CD14-positive monocyte (primary cell): ENCODE measurements at regions not wholly inside any gene's neighbourhood (a gene's known extent, or its start where the extent isn't known, plus 50 kb on each side); places are given as distances from the start of the nearest gene placed in this dataset.

ENCODE experiments used
- DNase-seq, 3 donors: peaks; one replicate each; pipeline ENCODE4 v3.0.0-alpha.2; 2011 to 2022
- H2AFZ ChIP-seq: 2 replicates; pipeline ENCODE4 v1.6.0; 2012; ENCODE audit warnings: mild to moderate bottlenecking, low read depth, low read length, inconsistent platforms; ENCODE audit not compliant: insufficient read depth, poor library complexity, severe bottlenecking
- H3K27ac ChIP-seq, 2 donors: 1 replicate in 1 of 2; 2 replicates in 1 of 2; pipeline ENCODE4 v1.5.1; 2012 to 2013; ENCODE audit warnings: low read length in 2 of 2, control low read depth in 1 of 2, inconsistent platforms in 1 of 2, low read depth in 1 of 2, mild to moderate bottlenecking in 1 of 2
- H3K27me3 ChIP-seq, 2 donors: one replicate each; pipeline versions ENCODE4 v1.6.0 to v1.6.1; 2011 to 2013; ENCODE audit warnings: low read length in 2 of 2; ENCODE audit not compliant: control insufficient read depth in 2 of 2, insufficient read depth in 2 of 2
- H3K36me3 ChIP-seq, 2 donors: replicated peaks in 1 of 2; 1 replicate in 1 of 2; 2 replicates in 1 of 2; pipeline versions ENCODE4 v1.5.1 to v1.6.1; 2012 to 2013; ENCODE audit warnings: low read length in 2 of 2, control low read depth in 1 of 2, inconsistent platforms in 1 of 2, mild to moderate bottlenecking in 1 of 2; ENCODE audit not compliant: insufficient read depth in 2 of 2, control insufficient read depth in 1 of 2
- H3K4me1 ChIP-seq, 2 donors: 1 replicate in 1 of 2; 2 replicates in 1 of 2; pipeline versions ENCODE4 v1.5.1 to v1.6.1; 2012 to 2013; ENCODE audit warnings: low read length in 2 of 2, control low read depth in 1 of 2, inconsistent platforms in 1 of 2, mild to moderate bottlenecking in 1 of 2, moderate library complexity in 1 of 2; ENCODE audit not compliant: insufficient read depth in 2 of 2, control insufficient read depth in 1 of 2
- H3K4me2 ChIP-seq: replicated peaks from 2 replicates; pipeline ENCODE3; 2012; ENCODE audit warnings: low read length, moderate library complexity, mild to moderate bottlenecking; ENCODE audit not compliant: poor library complexity, severe bottlenecking; ENCODE audit errors: extremely low read depth
- H3K4me3 ChIP-seq, 3 experiments: fragments of 200-600 bp in 1 of 3; sonication (generic) in 1 of 3; replicated peaks in 1 of 3; 1 replicate in 2 of 3; 2 replicates in 1 of 3; pipeline ENCODE4 v1.5.1; 2011 to 2013; ENCODE audit warnings: low read length in 3 of 3, mild to moderate bottlenecking in 3 of 3, control low read depth in 2 of 3, low read depth in 2 of 3, inconsistent platforms in 1 of 3, moderate library complexity in 1 of 3
- H3K79me2 ChIP-seq: 2 replicates; pipeline ENCODE4 v1.6.0; 2012; ENCODE audit warnings: mild to moderate bottlenecking, control low read depth, inconsistent platforms, low read length, moderate library complexity; ENCODE audit not compliant: insufficient read depth
- H3K9ac ChIP-seq: 2 replicates; pipeline ENCODE4 v1.6.0; 2017; ENCODE audit warnings: low read length, mild to moderate bottlenecking; ENCODE audit not compliant: insufficient read depth, poor library complexity, severe bottlenecking
- H3K9me3 ChIP-seq, 2 donors: replicated peaks in 1 of 2; 1 replicate in 1 of 2; 2 replicates in 1 of 2; pipeline versions ENCODE4 v1.5.1 to v1.6.1; 2012 to 2013; ENCODE audit warnings: low read length in 2 of 2, control low read depth in 1 of 2; ENCODE audit not compliant: control insufficient read depth in 1 of 2, insufficient read depth in 1 of 2
- H4K20me1 ChIP-seq: 2 replicates; pipeline ENCODE4 v1.6.0; 2012; ENCODE audit warnings: mild to moderate bottlenecking, low read length, control low read depth, moderate library complexity; ENCODE audit not compliant: insufficient read depth
- H3K27ac Mint-ChIP-seq, 7 donors: one replicate each; pipeline ENCODE4 v1.8.0; 2020; ENCODE audit warnings: mild to moderate bottlenecking in 7 of 7, mixed read lengths in 7 of 7, moderate library complexity in 6 of 7, inconsistent platforms in 2 of 7
- H3K27me3 Mint-ChIP-seq, 3 donors: one replicate each; pipeline ENCODE4 v1.8.0; 2021 to 2022; ENCODE audit warnings: low read depth in 3 of 3, mild to moderate bottlenecking in 3 of 3, mixed read lengths in 3 of 3, moderate library complexity in 3 of 3, inconsistent platforms in 1 of 3
- H3K36me3 Mint-ChIP-seq, 2 donors: one replicate each; pipeline ENCODE4 v1.8.0; 2020; ENCODE audit warnings: mixed read lengths in 2 of 2, inconsistent platforms in 1 of 2, mild to moderate bottlenecking in 1 of 2
- H3K4me1 Mint-ChIP-seq: one replicate; pipeline ENCODE4 v1.8.0; 2020; ENCODE audit warnings: mild to moderate bottlenecking, mixed read lengths
- H3K4me3 Mint-ChIP-seq, 2 donors: one replicate each; pipeline ENCODE4 v1.8.0; 2020; ENCODE audit warnings: mild to moderate bottlenecking in 2 of 2, mixed read lengths in 2 of 2, moderate library complexity in 1 of 2
- H3K9me3 Mint-ChIP-seq, 7 donors: one replicate each; pipeline ENCODE4 v1.8.0; 2020 to 2022; ENCODE audit warnings: mixed read lengths in 7 of 7, mild to moderate bottlenecking in 6 of 7, moderate library complexity in 6 of 7, inconsistent platforms in 2 of 7
- WGBS: methylation state at CpG from one replicate; pipeline ENCODE4 v1.1.5; 2013; ENCODE audit warnings: missing lambda C conversion rate; ENCODE audit not compliant: insufficient coverage; 5-methylcytosine and 5-hydroxymethylcytosine counted together
- intact Hi-C, 2 donors: fragments of 100-400 bp; cut with micrococcal nuclease; formaldehyde crosslinking; loops; one replicate each; pipeline versions ENCODE4 v1.15.0 to v1.15.1; 2023
- TF ChIP-seq, protein P1 (sequence below): fragments of 200-600 bp; IDR thresholded peaks from one replicate; pipeline ENCODE4 v1.8.0; 2022; ENCODE audit warnings: antibody characterized with exemption, mild to moderate bottlenecking

- WGBS: 100% methylated on average over 1 of the region's 1 CpG
- Histone ChIP-seq H3K27me3 (no peaks in the 10 kb centered on the region), H3K27ac (no peak overlapping the region), H2AFZ (no peak overlapping the region), H4K20me1 (no peaks in the 10 kb centered on the region), H3K4me3 (no peak overlapping the region), H3K4me1 (no peaks in the 10 kb centered on the region), H3K36me3 (no peaks in the 10 kb centered on the region), H3K4me2 (no peak overlapping the region), H3K9me3 (peaks cover 14 to 28% of the 10 kb centered on the region in 2 donors), H3K79me2 (no peaks in the 10 kb centered on the region), H3K9ac (no peak overlapping the region)
- Mint-ChIP-seq H3K9me3 (peaks cover 13 to 26% (median 21%) of the 10 kb centered on the region in 7 donors), H3K27ac (no peak overlapping the region), H3K4me1 (no peaks in the 10 kb centered on the region), H3K27me3 (no peaks in the 10 kb centered on the region), H3K36me3 (no peaks in the 10 kb centered on the region), H3K4me3 (no peak overlapping the region)
- TF ChIP-seq, protein P1, sequence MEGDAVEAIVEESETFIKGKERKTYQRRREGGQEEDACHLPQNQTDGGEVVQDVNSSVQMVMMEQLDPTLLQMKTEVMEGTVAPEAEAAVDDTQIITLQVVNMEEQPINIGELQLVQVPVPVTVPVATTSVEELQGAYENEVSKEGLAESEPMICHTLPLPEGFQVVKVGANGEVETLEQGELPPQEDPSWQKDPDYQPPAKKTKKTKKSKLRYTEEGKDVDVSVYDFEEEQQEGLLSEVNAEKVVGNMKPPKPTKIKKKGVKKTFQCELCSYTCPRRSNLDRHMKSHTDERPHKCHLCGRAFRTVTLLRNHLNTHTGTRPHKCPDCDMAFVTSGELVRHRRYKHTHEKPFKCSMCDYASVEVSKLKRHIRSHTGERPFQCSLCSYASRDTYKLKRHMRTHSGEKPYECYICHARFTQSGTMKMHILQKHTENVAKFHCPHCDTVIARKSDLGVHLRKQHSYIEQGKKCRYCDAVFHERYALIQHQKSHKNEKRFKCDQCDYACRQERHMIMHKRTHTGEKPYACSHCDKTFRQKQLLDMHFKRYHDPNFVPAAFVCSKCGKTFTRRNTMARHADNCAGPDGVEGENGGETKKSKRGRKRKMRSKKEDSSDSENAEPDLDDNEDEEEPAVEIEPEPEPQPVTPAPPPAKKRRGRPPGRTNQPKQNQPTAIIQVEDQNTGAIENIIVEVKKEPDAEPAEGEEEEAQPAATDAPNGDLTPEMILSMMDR: no peak
- no peak for DNase-seq
- intact Hi-C loops: no loop called here
These were observed 290.1 kb downstream of the MAP2K4 start for GRCh38 chr17:12310811-12311210.

- intact Hi-C loops: no loop called here
- DNase-seq: no peak
- Histone ChIP-seq H4K20me1 (no peaks in the 10 kb centered on the region), H3K4me3 (no peak overlapping the region), H3K9me3 (peaks cover 14 to 43% of the 10 kb centered on the region in 2 donors), H3K9ac (no peak overlapping the region), H3K36me3 (no peaks in the 10 kb centered on the region), H3K4me1 (no peaks in the 10 kb centered on the region), H3K79me2 (no peaks in the 10 kb centered on the region), H3K27me3 (no peaks in the 10 kb centered on the region), H3K27ac (no peak overlapping the region), H3K4me2 (no peak overlapping the region), H2AFZ (no peak overlapping the region)
- TF ChIP-seq, protein P1: no peak
- Mint-ChIP-seq H3K27me3 (no peaks in the 10 kb centered on the region), H3K4me3 (no peak overlapping the region), H3K27ac (no peak overlapping the region), H3K4me1 (no peaks in the 10 kb centered on the region), H3K36me3 (no peaks in the 10 kb centered on the region), H3K9me3 (peaks cover 11 to 29% (median 18%) of the 10 kb centered on the region in 7 donors)
These were observed 292.0 kb downstream of the MAP2K4 start for GRCh38 chr17:12312692-12313091.
